GM12891 (cell line): ENCODE measurements at regions not wholly inside any gene's neighbourhood (a gene's known extent, or its start where the extent isn't known, plus 50 kb on each side); places are given as distances from the start of the nearest gene placed in this dataset.

Experiments used
- POLR2A ChIP-seq: IDR thresholded peaks from 2 replicates; pipeline ENCODE4 v1.6.1; 2011; ENCODE audit warnings: low read depth, low read length, control low read depth
- TAF1 ChIP-seq: IDR thresholded peaks from 2 replicates; pipeline ENCODE4 v1.6.1; 2011; ENCODE audit warnings: low read depth, low read length, control low read depth

GRCh38 chr22:27331526-27332281 is 469.9 kb downstream of the MN1 start:
- no peak for TF ChIP-seq POLR2A
- TF ChIP-seq TAF1: no peak
